ENCODE measurements at regions not wholly inside any gene's neighbourhood (a gene's known extent, or its start where the extent isn't known, plus 50 kb on each side); places are given as distances from the start of the nearest gene placed in this dataset.

DNA sequence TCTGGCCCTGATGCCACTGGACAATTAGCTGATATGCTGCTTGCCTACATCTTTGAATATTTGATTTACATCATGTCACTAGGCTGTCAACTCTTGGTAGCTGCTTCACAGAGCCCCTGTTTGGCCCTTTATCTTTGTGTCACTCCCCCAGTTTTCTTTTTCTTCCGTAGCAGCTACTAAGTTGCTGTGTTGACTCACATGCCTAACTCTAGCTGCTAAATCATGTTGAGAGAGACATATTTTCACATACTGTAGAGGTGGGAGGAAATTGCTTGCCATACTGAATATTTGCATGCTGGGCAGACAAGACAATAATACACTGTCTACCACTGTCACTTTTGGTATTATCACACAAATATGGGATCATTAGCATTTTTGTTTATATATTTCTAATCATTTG, 147.1 kb upstream of the NOVA1 start:
- no peak for TF ChIP-seq POLR2A (IDR thresholded peaks at IDR 0.05; ENCODE audit: extremely low read depth, insufficient read length)
- H3K4me3 ChIP-seq (ENCODE audit: low read depth, low read length): no peak overlapping the region
- DNase-seq (ENCODE audit: low read depth): no peak

- no peak overlapping the region for H3K4me3 ChIP-seq (ENCODE audit: low read depth, low read length)
- DNase-seq (ENCODE audit: low read depth): no peak
- TF ChIP-seq, protein P1, sequence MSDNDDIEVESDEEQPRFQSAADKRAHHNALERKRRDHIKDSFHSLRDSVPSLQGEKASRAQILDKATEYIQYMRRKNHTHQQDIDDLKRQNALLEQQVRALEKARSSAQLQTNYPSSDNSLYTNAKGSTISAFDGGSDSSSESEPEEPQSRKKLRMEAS (IDR thresholded peaks at IDR 0.05; ENCODE audit: low read depth, low read length): no peak
- TF ChIP-seq MYC (IDR thresholded peaks at IDR 0.05; ENCODE audit: low read depth, low read length): no peak
- TF ChIP-seq CTCF (IDR thresholded peaks at IDR 0.05; ENCODE audit: low read depth, low read length): no peak
- no peak for TF ChIP-seq POLR2A (IDR thresholded peaks at IDR 0.05; ENCODE audit: extremely low read depth, insufficient read length)
Observed at GRCh38 chr14:26761532-26761931, 163.7 kb upstream of the NOVA1 start.

DNA sequence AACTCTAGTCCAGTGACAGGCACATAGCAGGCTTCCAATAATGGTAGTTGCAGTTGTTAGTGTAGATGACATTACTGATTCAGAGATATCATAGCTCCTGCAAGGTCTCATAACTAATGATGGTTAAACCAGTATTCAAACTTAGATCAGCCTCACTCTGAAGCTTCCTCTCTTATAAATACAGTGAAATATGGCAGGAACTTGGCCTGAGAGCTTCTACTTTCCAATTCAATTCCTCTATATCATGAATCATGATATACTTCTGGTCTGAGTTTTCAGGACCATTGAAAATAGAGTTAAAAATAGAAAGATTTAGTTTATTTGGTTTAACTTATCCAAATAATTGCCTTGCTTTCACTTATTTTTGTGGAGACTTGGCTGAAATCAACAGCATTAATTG, 167.5 kb upstream of the NOVA1 start:
- H3K4me3 ChIP-seq (ENCODE audit: low read depth, low read length): no peak overlapping the region
- TF ChIP-seq POLR2A (IDR thresholded peaks at IDR 0.05; ENCODE audit: extremely low read depth, insufficient read length): no peak
- TF ChIP-seq, protein P1 (IDR thresholded peaks at IDR 0.05; ENCODE audit: low read depth, low read length): no peak
- TF ChIP-seq MYC (IDR thresholded peaks at IDR 0.05; ENCODE audit: low read depth, low read length): no peak
- no peak for TF ChIP-seq CTCF (IDR thresholded peaks at IDR 0.05; ENCODE audit: low read depth, low read length)
- DNase-seq (ENCODE audit: low read depth): no peak

- peak; percentile 10 for DNase-seq (ENCODE audit: low read depth)
- no peak for TF ChIP-seq MYC (IDR thresholded peaks at IDR 0.05; ENCODE audit: low read depth, low read length)
- no peak for TF ChIP-seq CTCF (IDR thresholded peaks at IDR 0.05; ENCODE audit: low read depth, low read length)
- TF ChIP-seq, protein P1 (IDR thresholded peaks at IDR 0.05; ENCODE audit: low read depth, low read length): no peak
- TF ChIP-seq POLR2A (IDR thresholded peaks at IDR 0.05; ENCODE audit: extremely low read depth, insufficient read length): no peak
- no peak overlapping the region for H3K4me3 ChIP-seq (ENCODE audit: low read depth, low read length)
Observed at GRCh38 chr14:26765768-26766520, 168.1 kb upstream of the NOVA1 start.

- no peak for DNase-seq (ENCODE audit: low read depth)
- H3K4me3 ChIP-seq (ENCODE audit: low read depth, low read length): no peak overlapping the region
- TF ChIP-seq CTCF (IDR thresholded peaks at IDR 0.05; ENCODE audit: low read depth, low read length) (no peak), MYC (IDR thresholded peaks at IDR 0.05; ENCODE audit: low read depth, low read length) (no peak), POLR2A (IDR thresholded peaks at IDR 0.05; ENCODE audit: extremely low read depth, insufficient read length) (no peak)
- TF ChIP-seq, protein P1 (IDR thresholded peaks at IDR 0.05; ENCODE audit: low read depth, low read length): no peak
Observed at GRCh38 chr14:26766726-26767125, 168.9 kb upstream of the NOVA1 start.

- no peak overlapping the region for H3K4me3 ChIP-seq (ENCODE audit: low read depth, low read length)
- TF ChIP-seq, protein P1 (IDR thresholded peaks at IDR 0.05; ENCODE audit: low read depth, low read length): no peak
- TF ChIP-seq MYC (IDR thresholded peaks at IDR 0.05; ENCODE audit: low read depth, low read length) (no peak), CTCF (IDR thresholded peaks at IDR 0.05; ENCODE audit: low read depth, low read length) (no peak), POLR2A (IDR thresholded peaks at IDR 0.05; ENCODE audit: extremely low read depth, insufficient read length) (no peak)
- DNase-seq (ENCODE audit: low read depth): no peak
Observed at GRCh38 chr14:26773906-26774593, 176.2 kb upstream of the NOVA1 start.
